22Rv1 (cell line): ENCODE measurements at regions not wholly inside any gene's neighbourhood (a gene's known extent, or its start where the extent isn't known, plus 50 kb on each side); places are given as distances from the start of the nearest gene placed in this dataset.

Source experiments
- ZFX ChIP-seq: fragments of 450-650 bp; IDR thresholded peaks from 2 replicates; pipeline ENCODE4 v1.6.1; 2017; ENCODE audit warnings: antibody characterized with exemption, borderline replicate concordance
- TF ChIP-seq, protein P1 (sequence below): fragments of 450-650 bp; IDR thresholded peaks from 2 replicates; pipeline ENCODE4 v1.5.1; 2017; ENCODE audit warnings: mild to moderate bottlenecking

- TF ChIP-seq, protein P1, sequence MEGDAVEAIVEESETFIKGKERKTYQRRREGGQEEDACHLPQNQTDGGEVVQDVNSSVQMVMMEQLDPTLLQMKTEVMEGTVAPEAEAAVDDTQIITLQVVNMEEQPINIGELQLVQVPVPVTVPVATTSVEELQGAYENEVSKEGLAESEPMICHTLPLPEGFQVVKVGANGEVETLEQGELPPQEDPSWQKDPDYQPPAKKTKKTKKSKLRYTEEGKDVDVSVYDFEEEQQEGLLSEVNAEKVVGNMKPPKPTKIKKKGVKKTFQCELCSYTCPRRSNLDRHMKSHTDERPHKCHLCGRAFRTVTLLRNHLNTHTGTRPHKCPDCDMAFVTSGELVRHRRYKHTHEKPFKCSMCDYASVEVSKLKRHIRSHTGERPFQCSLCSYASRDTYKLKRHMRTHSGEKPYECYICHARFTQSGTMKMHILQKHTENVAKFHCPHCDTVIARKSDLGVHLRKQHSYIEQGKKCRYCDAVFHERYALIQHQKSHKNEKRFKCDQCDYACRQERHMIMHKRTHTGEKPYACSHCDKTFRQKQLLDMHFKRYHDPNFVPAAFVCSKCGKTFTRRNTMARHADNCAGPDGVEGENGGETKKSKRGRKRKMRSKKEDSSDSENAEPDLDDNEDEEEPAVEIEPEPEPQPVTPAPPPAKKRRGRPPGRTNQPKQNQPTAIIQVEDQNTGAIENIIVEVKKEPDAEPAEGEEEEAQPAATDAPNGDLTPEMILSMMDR: no peak
- no peak for TF ChIP-seq ZFX
Measured at GRCh38 chr10:111944331-111944730, 239.2 kb downstream of the GPAM start.
